MM.1S (cell line): ENCODE measurements at regions not wholly inside any gene's neighbourhood (a gene's known extent, or its start where the extent isn't known, plus 50 kb on each side); places are given as distances from the start of the nearest gene placed in this dataset.

Experiments
- DNase-seq: peaks from one replicate; pipeline ENCODE4 v3.0.0-alpha.2; 2015
- H2AFZ ChIP-seq: fragments of 300-600 bp; sonication (generic); 2 replicates; pipeline ENCODE4 v1.6.0; 2016; ENCODE audit warnings: antibody characterized with exemption, low read length
- H3F3A ChIP-seq: fragments of 300-600 bp; sonication (generic); 2 replicates; pipeline ENCODE4 v1.6.1; 2016; ENCODE audit warnings: mild to moderate bottlenecking, antibody characterized with exemption, low read length, moderate library complexity, mixed read lengths; ENCODE audit not compliant: insufficient read depth
- H3K27ac ChIP-seq: fragments of 300-600 bp; sonication (generic); 2 replicates; pipeline ENCODE4 v1.5.1; 2016; ENCODE audit warnings: mild to moderate bottlenecking, low read length
- H3K27me3 ChIP-seq: fragments of 300-600 bp; sonication (generic); replicated peaks from 2 replicates; pipeline ENCODE4 v1.6.0; 2016; ENCODE audit warnings: low read length; ENCODE audit not compliant: insufficient read depth
- H3K36me3 ChIP-seq: fragments of 300-600 bp; sonication (generic); replicated peaks from 2 replicates; pipeline ENCODE4 v1.6.1; 2016; ENCODE audit warnings: mild to moderate bottlenecking, low read length, mixed read lengths; ENCODE audit not compliant: insufficient read depth
- H3K4me1 ChIP-seq: fragments of 300-600 bp; sonication (generic); 2 replicates; pipeline ENCODE4 v1.6.1; 2016; ENCODE audit warnings: low read length, mixed read lengths
- H3K4me2 ChIP-seq: fragments of 300-600 bp; sonication (generic); 2 replicates; pipeline ENCODE4 v1.6.0; 2016; ENCODE audit warnings: low read depth, low read length
- H3K4me3 ChIP-seq: fragments of 300-600 bp; sonication (generic); 2 replicates; pipeline ENCODE4 v1.5.1; 2016; ENCODE audit warnings: low read length, mixed read lengths
- H3K79me2 ChIP-seq: fragments of 300-600 bp; sonication (generic); 2 replicates; pipeline ENCODE4 v1.6.1; 2016; ENCODE audit warnings: mixed run types, low read length, mixed read lengths
- H3K9ac ChIP-seq: fragments of 300-600 bp; sonication (generic); 2 replicates; pipeline ENCODE4 v1.6.1; 2016; ENCODE audit warnings: low read length, mixed read lengths
- H3K9me2 ChIP-seq: fragments of 300-600 bp; sonication (generic); replicated peaks from 2 replicates; pipeline ENCODE4 v1.6.1; 2016; ENCODE audit warnings: mild to moderate bottlenecking, low read length, mixed read lengths; ENCODE audit not compliant: insufficient read depth
- H3K9me3 ChIP-seq: fragments of 300-600 bp; sonication (generic); replicated peaks from 2 replicates; pipeline ENCODE4 v1.6.1; 2016; ENCODE audit warnings: mild to moderate bottlenecking, low read length, mixed read lengths; ENCODE audit not compliant: insufficient read depth
- H4K20me1 ChIP-seq: fragments of 300-600 bp; sonication (generic); 2 replicates; pipeline ENCODE4 v1.6.1; 2016; ENCODE audit warnings: mild to moderate bottlenecking, low read length, moderate library complexity, mixed read lengths; ENCODE audit not compliant: insufficient read depth
- CTCF ChIP-seq: fragments of 300-600 bp; sonication (generic); IDR thresholded peaks from 2 replicates; pipeline ENCODE4 v1.5.1; 2016; ENCODE audit warnings: antibody characterized with exemption, low read length, mixed read lengths
- EZH2 ChIP-seq: fragments of 300-600 bp; sonication (generic); optimal IDR thresholded peaks from 2 replicates; pipeline ENCODE3; 2017; ENCODE audit warnings: low read depth, mild to moderate bottlenecking, antibody characterized with exemption, low read length, mixed read lengths
- EZH2phosphoT487 ChIP-seq: fragments of 300-600 bp; sonication (generic); IDR thresholded peaks from 2 replicates; pipeline ENCODE4 v1.6.1; 2018; ENCODE audit warnings: antibody characterized with exemption, low read length

- TF ChIP-seq EZH2phosphoT487 (no peak), CTCF (no peak), EZH2 (no peak)
- no peak overlapping the region for H3K4me2 ChIP-seq
- no peaks in the 10 kb centered on the region for H3K79me2 ChIP-seq
- H3F3A ChIP-seq: no peaks in the 10 kb centered on the region
- no peak overlapping the region for H3K27ac ChIP-seq
- no peak overlapping the region for H2AFZ ChIP-seq
- H3K27me3 ChIP-seq: no peaks in the 10 kb centered on the region
- H3K36me3 ChIP-seq: no peaks in the 10 kb centered on the region
- no peaks in the 10 kb centered on the region; the same call in 1 of the 2 replicates for H3K9me2 ChIP-seq
- H3K4me1 ChIP-seq: no peaks in the 10 kb centered on the region
- H4K20me1 ChIP-seq: no peaks in the 10 kb centered on the region
- no peak overlapping the region for H3K9ac ChIP-seq
- no peaks in the 10 kb centered on the region for H3K9me3 ChIP-seq
- H3K4me3 ChIP-seq: no peak overlapping the region
- no peak for DNase-seq
Measured at GRCh38 chr15:37246856-37247255, 146.5 kb upstream of the MEIS2 start.

- Histone ChIP-seq H3K9ac (no peak overlapping the region), H3K4me2 (no peak overlapping the region), H3K9me2 (no peaks in the 10 kb centered on the region; the same call in 1 of the 2 replicates), H3F3A (no peaks in the 10 kb centered on the region), H3K9me3 (no peaks in the 10 kb centered on the region), H4K20me1 (no peaks in the 10 kb centered on the region), H3K27ac (no peak overlapping the region), H3K4me1 (no peaks in the 10 kb centered on the region), H3K79me2 (no peaks in the 10 kb centered on the region), H3K36me3 (no peaks in the 10 kb centered on the region), H2AFZ (no peak overlapping the region), H3K4me3 (no peak overlapping the region), H3K27me3 (no peaks in the 10 kb centered on the region)
- DNase-seq: no peak
- TF ChIP-seq EZH2 (no peak), EZH2phosphoT487 (no peak), CTCF (no peak)
Measured at GRCh38 chr15:37249249-37249648, 148.9 kb upstream of the MEIS2 start.

- H3K4me2 ChIP-seq: no peak overlapping the region
- peak overlapping the region; percentile 28; the same call in 1 of the 2 replicates for H2AFZ ChIP-seq
- no peaks in the 10 kb centered on the region for H3K79me2 ChIP-seq
Measured at GRCh38 chr15:37252530-37252929, 152.2 kb upstream of the MEIS2 start.

More at GRCh38 chr15:37252530-37252929, 152.2 kb upstream of the MEIS2 start:
- no peaks in the 10 kb centered on the region for H4K20me1 ChIP-seq
- H3K27ac ChIP-seq: no peak overlapping the region
- H3F3A ChIP-seq: no peaks in the 10 kb centered on the region
- no peaks in the 10 kb centered on the region for H3K36me3 ChIP-seq
- H3K9me2 ChIP-seq: no peaks in the 10 kb centered on the region; the same call in 1 of the 2 replicates
- no peak for TF ChIP-seq CTCF
- no peak for TF ChIP-seq EZH2phosphoT487
- no peak for TF ChIP-seq EZH2
- H3K4me1 ChIP-seq: no peaks in the 10 kb centered on the region
- no peak overlapping the region for H3K9ac ChIP-seq
- no peak for DNase-seq
- no peaks in the 10 kb centered on the region for H3K27me3 ChIP-seq
- H3K9me3 ChIP-seq: no peaks in the 10 kb centered on the region
- no peak overlapping the region for H3K4me3 ChIP-seq
